ENCODE measurements at regions not wholly inside any gene's neighbourhood (a gene's known extent, or its start where the extent isn't known, plus 50 kb on each side); places are given as distances from the start of the nearest gene placed in this dataset.

- TF ChIP-seq CTCF (IDR thresholded peaks at IDR 0.05) (no peak), POLR2AphosphoS5 (IDR thresholded peaks at IDR 0.05) (no peak), POLR2A (IDR thresholded peaks at IDR 0.05; ENCODE audit: low read depth) (no peak)
These were observed 493.5 kb downstream of the IRX1 start for GRCh38 chr5:4089087-4089486.
